NCI-H1105 (cell line): ENCODE measurements at regions not wholly inside any gene's neighbourhood (a gene's known extent, or its start where the extent isn't known, plus 50 kb on each side); places are given as distances from the start of the nearest gene placed in this dataset.

Experiments
- DNase-seq: peaks from one replicate; lab custom pipeline; 2025; lab: John Stamatoyannopoulos, UW

DNA sequence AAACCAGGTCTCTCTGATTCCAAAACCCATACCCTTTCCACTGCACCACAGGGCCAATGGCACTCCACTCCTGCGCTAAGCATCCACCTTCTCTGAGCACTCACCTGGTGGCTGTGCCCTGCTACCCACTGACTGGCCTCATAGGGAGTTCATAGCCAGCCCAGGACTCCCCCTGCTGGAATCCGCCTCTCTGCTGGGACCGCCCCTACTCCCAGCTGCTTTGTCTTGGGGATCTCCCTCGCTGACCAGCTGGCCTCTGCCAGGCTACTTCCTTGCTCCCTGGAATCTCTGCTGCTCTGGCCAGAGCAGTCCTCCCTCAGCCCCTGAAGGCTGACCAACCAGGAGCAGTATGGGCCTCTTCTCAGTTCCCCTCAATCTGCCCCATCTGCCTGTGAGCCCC lies 129.7 kb downstream of the FAXC start:
- DNase-seq, result no peak

DNA sequence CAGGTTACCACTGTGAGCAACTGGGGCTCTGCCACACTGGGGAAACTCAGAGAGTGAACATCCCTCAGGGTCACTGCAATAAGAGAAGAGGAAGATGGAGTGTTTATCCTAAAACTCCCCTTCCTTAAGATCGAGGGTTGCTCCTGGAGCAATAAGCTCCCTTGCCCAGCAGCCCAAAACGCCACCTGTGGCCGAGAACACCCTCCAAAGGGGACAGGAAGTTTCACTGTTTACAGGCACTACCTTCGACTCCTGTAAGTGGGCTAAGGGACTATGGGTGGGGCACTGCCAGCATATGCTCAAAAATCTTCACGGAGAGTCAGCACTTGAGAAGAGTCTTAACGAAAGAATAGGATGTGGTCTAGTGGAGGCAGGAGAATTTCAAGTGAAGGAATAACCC lies 132.5 kb downstream of the FAXC start:
- no peak for DNase-seq

- DNase-seq, result no peak
Measured at GRCh38 chr6:99195986-99196655, 153.4 kb downstream of the FAXC start.

- DNase-seq, result no peak
Measured at GRCh38 chr6:99192561-99192960, 156.9 kb downstream of the FAXC start.

DNA sequence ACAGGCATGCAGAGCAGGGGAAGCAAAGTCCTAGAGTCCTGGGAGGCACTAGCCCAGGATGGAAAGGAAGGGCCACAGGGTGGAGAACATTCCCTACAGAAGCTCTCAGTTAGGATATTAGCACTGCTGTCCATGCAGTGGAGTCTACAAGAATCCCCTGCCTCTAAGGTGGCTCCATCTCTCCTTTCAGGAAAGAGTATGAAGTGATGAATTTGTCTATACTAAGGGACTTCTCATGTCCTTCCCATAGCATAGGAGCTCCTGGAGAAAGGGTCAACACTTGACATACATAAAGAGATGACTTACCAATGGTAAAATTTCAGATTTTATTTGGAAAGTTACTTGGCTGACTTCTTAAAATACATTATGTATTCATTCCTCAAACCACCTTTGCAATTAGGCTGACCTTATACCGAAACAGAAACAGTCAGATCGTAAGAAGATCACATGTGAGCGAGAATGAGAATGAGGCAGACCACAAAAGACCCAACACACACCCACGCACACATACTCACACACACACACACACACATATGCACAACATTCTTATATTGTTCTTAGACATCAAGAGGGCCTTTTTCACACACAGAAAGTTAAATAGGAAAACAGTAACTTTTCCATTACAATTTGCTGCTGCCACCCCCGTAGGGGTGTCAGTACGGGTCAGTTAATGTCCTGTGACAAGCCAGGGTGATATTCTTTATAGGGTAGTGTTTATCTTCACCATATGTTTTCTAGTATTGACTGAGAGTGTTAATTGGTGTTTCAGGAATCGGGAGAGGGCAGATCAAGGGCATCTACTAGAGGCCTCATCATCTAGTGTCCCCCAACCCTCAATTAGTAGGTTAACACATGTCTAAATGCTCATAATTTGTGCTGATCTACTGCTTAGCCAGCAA lies 159.4 kb downstream of the FAXC start:
- no peak for DNase-seq

DNA sequence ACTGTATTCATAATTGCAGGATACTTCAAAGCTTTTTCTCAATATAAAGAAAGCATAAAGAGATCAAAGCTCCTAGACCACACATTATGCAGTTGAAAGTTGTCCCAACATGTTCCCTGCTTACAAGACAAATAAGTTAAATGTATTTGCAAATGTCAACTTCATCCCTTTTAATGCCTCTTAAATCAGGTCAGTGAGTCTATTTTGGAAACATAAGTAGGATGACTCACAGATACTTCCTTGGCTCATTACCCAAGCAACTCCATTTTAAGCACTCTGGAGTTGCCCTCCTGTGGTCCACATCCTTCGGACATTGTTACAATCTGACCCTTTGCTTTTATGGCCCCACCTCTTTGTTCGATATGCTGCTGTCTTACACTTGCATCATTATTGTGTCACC lies 162.0 kb downstream of the FAXC start:
- peak; percentile 21 for DNase-seq

DNA sequence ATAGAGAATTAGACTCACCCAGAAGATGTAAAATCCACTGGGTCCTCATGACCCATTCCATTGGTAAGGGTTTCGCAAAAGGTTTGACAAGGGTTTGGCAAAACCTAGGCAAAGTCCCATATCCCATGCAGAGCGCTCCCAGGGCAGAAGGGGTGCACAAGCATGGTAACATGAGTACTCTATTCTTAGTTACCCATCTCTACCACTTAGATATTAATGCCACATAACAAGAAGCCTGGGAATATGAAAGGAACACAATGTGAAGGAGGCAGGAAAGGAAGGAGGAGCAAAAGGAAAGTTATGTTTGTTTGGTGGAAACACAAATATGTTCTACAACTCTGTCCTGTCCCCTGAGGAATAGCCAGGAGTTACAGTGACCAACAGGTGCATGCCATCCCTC lies 163.1 kb downstream of the FAXC start:
- DNase-seq, result no peak

DNA sequence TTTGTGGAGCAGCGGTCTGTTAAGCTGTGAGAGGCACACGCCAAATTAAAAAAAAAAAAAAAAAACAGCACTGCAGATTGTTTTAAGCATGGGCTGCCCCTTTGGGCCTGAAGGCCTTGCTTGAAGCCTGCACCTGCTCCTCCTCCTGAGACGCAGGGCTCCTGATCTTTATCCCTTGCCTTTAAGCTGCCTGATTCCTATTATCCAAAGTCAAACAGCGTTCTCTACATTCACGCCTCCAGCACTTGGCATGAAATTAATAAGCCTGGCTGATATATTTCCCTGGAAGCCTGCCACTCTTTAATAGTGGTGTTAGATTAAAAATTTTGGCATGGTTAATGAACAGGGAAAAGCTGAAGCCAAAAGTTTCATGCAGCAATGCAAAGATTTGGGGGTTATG lies 163.9 kb downstream of the FAXC start:
- peak; percentile 85 for DNase-seq

- no peak for DNase-seq
Measured at GRCh38 chr6:99184696-99185095, 164.8 kb downstream of the FAXC start.

DNA sequence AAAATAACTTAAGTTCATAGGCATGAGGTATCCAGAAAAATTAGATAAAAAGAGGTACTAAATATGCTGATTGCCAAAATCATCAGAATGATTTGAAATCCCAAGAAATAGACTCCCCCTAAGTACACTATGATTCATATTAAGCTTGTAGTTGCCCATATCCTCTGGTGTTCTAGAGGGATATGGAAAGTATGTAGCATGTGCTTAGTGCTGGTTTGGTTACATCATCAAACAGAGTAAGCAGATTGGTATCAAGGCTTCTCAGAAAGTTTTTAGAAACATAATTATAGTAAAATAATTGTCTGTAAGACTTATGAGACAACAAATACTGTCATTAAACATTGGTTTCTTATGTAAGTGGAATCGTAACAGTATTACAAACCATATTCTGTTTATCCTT lies 166.4 kb downstream of the FAXC start:
- no peak for DNase-seq

DNA sequence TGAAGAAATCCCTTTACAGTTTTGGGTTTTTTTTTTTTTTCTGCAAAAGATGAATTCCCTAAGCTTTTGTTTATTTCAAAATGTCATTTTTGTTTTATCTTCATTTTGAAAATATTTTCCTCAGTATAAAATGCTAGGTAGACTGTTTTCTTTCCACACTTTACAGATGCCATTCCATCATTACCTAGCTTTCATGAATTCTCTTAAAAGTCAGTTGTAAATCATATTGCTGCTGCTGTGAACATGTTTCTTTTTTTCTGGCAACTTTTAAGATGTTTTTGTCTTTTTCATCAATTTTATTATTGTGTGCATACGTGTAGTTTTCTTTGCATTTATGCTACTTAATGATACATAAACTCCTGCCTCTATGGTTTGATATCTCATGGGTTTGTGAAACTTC lies 168.3 kb downstream of the FAXC start:
- no peak for DNase-seq

DNA sequence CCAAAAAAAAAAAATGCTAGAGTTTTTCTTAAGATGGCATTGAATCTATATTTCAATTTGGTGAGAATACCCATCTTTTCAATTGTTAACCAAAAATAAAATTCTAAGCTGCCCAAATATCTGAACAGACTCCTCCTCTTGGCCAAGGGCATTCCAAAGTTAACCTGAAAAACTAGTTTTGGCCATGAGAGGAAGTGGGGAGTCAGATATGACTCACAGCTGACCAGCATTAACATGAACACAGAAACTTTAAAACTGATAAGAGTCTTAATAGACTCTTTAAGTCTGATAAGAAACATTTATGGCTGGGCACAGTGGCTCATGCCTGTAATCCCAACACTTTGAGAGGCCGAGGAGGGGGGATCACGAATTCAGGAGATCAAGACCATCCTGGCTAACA lies 171.3 kb downstream of the FAXC start:
- no peak for DNase-seq

GRCh38 chr6:99177736-99178135 lies 171.7 kb downstream of the FAXC start:
- DNase-seq, result no peak

GRCh38 chr6:99165838-99166237 lies 183.6 kb downstream of the FAXC start:
- no peak for DNase-seq

GRCh38 chr6:99152347-99152643 lies 197.2 kb downstream of the FAXC start:
- no peak for DNase-seq

DNA sequence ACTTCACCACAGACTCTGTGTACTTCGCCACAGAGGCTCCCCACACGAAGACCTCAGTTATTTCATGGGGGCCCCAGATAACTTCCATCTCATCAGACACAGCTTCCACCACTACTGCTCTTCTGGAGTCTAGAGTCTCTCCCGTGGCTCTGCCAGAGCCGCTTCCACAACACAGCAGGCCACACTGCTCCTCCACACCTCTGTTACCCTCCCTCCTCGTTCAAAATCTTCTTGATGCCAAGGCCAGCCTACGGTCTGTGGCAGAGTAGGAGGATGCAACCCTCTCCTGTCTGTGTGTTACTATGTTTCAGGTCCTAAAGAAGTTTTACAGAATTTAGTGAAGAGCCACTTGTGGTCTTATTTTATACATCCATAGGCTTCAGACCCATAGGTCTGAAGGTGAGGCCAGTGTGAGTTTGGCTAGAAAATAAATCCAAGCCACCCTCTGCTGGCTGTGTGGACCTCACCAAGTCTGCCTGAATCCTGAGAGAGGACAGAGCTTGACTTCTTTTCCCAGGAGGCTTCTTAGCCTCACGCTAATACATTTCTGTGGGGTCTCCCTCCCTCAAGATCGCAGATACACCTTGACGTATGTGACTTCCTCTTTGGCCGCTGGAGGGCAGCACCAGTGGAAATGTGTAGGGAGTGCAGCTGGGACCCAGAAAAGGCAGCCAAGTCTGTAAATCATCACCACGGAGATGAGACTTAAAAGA lies 197.7 kb downstream of the FAXC start:
- no peak for DNase-seq

GRCh38 chr6:99148761-99149160 lies 200.7 kb downstream of the FAXC start:
- DNase-seq, result no peak

GRCh38 chr6:99148111-99148510 lies 200.4 kb upstream of the FBXL4 start:
- no peak for DNase-seq

DNA sequence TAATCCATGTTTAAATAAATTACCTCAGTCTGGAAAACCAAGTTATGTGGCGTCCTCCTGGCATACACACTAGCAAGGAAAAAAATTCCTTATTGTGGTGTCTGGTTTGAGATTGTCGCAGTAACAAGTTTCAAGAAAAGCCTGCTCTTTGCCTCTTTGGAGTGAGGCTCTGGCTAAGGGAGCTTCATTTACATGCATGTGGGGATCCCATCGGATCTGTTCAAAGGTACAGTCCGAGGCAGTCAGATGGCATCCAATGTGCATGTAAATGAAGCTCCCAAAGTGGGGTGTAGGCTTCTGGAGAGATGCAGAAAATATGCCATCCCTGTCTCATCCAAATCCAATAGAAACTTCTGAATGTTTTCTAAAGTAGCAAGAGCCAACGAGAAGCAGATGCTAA lies 199.5 kb upstream of the FBXL4 start:
- DNase-seq, result no peak

DNA sequence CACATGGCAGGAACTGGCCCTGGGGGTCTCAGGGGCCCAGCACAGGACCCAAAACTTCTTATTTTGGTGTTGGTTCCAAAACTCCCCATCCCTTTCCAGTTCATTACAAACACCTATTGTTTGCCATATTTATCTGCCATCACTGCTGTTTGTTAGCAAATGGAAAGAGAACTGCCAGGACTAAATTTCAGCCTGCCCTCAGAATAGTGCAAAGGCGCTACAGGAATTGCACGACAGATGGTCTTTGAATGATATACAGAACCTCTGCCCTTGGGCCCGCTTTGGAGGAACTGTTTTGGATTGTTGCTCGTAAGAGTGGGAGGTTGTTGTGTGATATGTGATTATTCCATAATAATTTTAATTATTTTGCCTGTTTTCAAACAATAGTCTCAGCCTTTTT lies 199.0 kb upstream of the FBXL4 start:
- no peak for DNase-seq

DNA sequence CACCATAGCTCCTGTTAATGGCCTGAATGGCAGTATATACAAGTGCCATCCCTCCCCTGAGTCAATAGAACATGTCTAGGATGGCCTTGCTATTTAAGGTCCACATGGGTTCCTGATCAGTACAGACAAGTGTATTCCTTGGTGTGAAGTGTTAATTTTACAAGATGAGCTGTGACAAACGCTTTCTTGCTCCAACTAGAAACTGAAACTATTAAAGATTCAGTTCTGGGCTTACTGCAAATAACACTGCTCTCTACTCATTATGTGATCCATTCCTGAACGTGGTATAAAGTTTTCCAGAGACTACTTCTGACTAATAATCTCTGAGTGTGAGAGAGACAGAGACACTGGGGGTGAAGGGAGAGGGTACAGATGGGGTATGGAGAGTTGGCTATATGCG lies 198.0 kb upstream of the FBXL4 start:
- no peak for DNase-seq

DNA sequence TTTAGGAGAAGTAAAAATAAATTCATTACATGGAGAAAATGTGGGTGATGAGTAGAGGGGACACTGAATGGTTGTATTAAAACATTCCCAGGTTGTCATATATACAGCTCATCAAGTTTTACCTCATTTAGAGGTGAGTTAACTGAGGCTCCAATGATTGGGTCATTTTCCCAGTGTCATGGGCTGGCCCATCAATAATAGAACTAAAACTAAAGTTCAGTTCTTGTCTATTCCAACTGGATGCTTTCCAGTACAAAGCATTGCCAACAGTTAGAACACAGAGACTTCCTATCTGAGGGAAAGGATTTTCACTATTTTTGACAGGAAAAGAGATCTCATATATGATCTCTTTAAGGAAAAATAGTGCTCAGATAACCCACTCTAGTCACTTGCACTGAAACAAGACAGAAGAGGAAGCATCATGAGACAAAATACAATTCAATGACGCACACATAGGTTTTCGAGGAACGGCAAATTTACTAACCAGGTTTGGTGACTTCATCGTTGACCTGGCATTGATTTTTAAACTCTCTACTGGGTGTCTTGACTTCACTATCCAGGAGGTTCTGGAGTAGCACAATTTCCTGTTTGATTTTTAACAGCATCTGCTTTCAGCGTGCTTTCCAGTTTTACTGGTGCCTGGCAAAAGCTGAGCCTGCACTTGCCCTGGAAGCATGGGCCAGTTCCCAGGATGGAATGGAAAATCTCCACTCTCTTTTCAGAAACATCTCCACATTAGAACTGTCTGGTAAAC lies 195.5 kb upstream of the FBXL4 start:
- no peak for DNase-seq
